GM23248 (cell line): ENCODE measurements at regions not wholly inside any gene's neighbourhood (a gene's known extent, or its start where the extent isn't known, plus 50 kb on each side); places are given as distances from the start of the nearest gene placed in this dataset.

Experiments
- EZH2 ChIP-seq: fragments of 200-600 bp; sonication (generic); IDR thresholded peaks from 2 replicates; pipeline ENCODE4 v1.6.1; 2018; ENCODE audit warnings: antibody characterized with exemption, mild to moderate bottlenecking; ENCODE audit not compliant: insufficient read depth, poor library complexity, severe bottlenecking
- EZH2phosphoT487 ChIP-seq: fragments of 200-600 bp; sonication (generic); IDR thresholded peaks from 2 replicates; pipeline ENCODE4 v1.6.1; 2018; ENCODE audit warnings: antibody characterized with exemption, moderate library complexity, mild to moderate bottlenecking, low read depth; ENCODE audit not compliant: insufficient read depth

DNA sequence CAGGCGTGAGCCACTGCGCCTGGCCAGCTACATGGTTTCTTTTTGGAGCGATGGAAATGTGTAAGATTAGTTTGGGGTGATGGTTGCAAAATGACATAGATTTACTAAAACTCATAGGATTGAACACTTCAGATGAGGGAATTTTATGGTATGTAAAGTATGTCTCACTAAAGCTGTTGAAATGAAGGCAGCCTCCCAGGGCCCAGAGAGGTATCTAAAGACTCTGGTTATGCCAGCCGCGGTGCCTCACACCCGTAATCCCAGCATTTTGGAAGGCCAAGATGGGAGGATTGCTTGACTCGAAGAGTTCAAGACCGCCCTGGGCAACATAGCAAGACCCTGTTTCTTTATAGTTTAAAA is 254.9 kb downstream of the PARN start:
- no peak for TF ChIP-seq EZH2phosphoT487
- no peak for TF ChIP-seq EZH2
